Skin epidermis (tissue), 12 donors: ENCODE measurements at regions not wholly inside any gene's neighbourhood (a gene's known extent, or its start where the extent isn't known, plus 50 kb on each side); places are given as distances from the start of the nearest gene placed in this dataset.
A peak's percentile ranks its signal among the peaks of the same experiment; 100 is the strongest.
"Not testable (repeated sequence)": the region's sequence is repeated elsewhere in the genome, so short reads cannot be mapped to it uniquely, and the experiment has no call there.

Experiments used
- H3K27ac ChIP-seq, 21 experiments: fragments of 200-600 bp; sonication (generic) in 11 of 21; one replicate each; pipeline ENCODE4 v1.5.0; 2020; ENCODE audit warnings: mild to moderate bottlenecking in 3 of 21, inconsistent platforms in 2 of 21, moderate library complexity in 2 of 21
- H3K4me3 ChIP-seq, 7 experiments: fragments of 200-600 bp; sonication (generic) in 2 of 7; one replicate each; pipeline ENCODE4 v1.5.0; 2020; ENCODE audit warnings: inconsistent platforms in 2 of 7, mild to moderate bottlenecking in 2 of 7, moderate library complexity in 1 of 7

DNA sequence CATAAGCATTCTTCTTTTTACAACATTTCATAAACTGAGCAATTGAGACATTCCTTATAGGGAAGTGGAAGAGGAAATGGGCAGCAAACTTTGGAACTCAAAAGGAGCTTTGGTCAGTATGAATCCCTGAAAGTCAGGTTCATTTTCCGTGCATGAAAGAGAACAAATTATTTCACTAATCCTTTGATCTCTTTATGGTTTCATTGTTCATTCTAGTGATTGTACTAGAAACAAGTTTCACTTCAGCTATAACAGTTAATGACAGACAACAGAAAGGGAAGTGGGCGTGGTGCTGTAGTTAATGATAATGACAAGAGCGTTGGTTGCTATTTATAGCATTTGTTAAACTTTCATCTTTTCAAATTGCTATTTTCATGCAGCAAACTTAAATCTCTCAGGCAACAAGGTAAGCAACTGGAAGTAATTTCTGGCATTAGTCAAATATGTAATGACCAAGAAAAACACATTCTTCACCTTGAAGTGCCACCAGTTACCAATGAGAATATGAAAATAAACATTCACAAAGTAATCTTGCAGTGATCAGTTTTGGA is 98.4 kb downstream of the AREG start:
- Histone ChIP-seq H3K27ac (no peak overlapping the region), H3K4me3 (no peak overlapping the region)

DNA sequence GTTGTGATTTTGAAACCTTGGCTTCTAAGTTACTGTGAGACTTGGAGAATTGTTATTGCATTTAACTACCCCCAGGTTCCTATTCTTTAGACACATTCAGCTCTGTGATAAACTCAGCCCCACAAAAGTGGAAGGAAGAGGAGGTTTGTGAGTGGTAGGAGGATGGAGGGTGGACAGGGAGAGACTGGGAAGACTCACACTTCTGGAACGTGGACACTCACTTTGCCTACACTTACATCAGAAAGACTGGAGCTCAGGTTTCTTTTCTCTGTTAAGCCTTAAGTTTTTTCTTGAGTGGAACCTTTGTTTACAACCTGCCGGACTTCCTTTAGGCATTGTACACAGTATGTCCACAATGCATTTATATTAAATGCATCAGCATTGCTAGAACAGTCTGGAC is 99.0 kb downstream of the AREG start:
- Histone ChIP-seq H3K27ac (no peak overlapping the region), H3K4me3 (no peak overlapping the region)

DNA sequence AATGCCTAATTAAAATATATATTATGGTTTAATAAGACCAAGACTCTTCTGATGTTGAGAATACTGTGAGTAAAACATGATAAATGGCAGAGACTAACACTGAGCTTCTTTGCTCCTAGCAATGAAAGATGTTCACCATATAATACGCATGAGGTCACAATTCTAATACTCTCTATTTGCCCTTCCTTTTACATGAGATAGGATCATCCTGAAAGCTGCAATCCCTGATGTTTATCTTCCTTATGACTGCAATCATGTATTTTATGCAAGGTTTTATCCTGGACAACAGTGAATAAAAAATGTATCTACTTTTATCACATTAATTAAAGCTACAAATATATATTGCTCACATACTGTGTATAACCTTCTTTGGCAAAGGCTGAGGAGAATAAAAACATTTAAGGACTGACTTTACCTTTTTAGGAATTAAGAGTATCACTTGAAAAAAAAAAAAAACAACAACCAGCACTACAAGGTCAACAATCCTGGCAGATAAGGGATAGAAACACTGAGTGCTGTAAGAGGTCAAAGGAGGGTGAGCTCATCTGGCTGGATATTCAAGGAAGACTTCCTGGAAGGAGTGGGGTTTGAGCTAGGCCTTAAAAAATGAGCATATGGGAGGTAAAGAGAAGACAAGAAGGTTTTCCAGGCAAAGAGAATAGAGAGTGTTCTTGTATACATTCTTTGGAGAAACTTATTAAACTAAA is 99.9 kb downstream of the AREG start:
- no peak overlapping the region for H3K4me3 ChIP-seq
- H3K27ac ChIP-seq, result peak overlapping the region in 1 of 21 experiments; percentile 2

DNA sequence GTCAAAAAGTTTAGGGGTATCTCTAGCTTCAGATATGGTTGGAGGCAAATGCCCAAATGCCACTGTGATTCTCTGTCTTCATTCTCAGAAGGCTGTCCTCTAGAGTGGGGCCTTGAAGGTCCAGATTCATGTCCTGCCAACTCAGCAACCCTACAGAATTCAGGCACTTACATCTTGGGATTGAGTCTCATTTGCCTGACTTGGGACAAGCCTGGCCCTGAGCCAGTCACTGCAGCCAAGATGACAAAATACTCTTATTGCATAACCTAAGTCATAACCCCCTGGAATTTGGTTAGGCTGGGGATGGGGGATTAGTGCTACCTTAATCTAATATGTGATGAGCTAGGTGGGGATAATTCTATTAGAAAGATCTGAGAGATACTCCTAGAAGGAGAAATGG is 100.5 kb downstream of the AREG start:
- Histone ChIP-seq H3K4me3 (no peak overlapping the region), H3K27ac (peak overlapping the region in 1 of 21 experiments; percentile 2)

GRCh38 chr4:74546057-74546456 is 101.1 kb downstream of the AREG start:
- Histone ChIP-seq H3K4me3 (no peak overlapping the region), H3K27ac (no peak overlapping the region)

GRCh38 chr4:74547042-74547441 is 102.1 kb downstream of the AREG start:
- H3K27ac ChIP-seq, result no peak overlapping the region
- no peak overlapping the region for H3K4me3 ChIP-seq

GRCh38 chr4:74548561-74548960 is 103.6 kb downstream of the AREG start:
- no peak overlapping the region for H3K27ac ChIP-seq
- H3K4me3 ChIP-seq, result no peak overlapping the region

DNA sequence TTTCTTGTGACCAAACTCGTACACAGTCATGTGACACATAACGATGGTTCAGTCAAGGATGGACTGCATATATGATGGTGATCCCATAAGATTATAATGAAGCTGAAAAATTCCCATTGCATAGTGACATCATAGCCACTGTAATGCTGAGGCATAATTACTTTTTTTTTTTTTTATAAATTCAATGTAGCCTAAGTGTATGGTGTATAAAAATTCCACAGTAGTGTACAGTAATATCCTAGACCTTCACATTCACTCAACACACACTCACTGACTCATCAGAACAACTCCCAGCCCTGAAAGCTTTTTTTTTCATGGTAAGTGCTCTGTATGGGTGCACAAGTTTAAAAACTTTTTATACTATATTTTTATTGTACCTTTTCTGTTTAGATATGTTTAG is 105.0 kb downstream of the AREG start:
- no peak overlapping the region for H3K4me3 ChIP-seq
- H3K27ac ChIP-seq, result no peak overlapping the region

DNA sequence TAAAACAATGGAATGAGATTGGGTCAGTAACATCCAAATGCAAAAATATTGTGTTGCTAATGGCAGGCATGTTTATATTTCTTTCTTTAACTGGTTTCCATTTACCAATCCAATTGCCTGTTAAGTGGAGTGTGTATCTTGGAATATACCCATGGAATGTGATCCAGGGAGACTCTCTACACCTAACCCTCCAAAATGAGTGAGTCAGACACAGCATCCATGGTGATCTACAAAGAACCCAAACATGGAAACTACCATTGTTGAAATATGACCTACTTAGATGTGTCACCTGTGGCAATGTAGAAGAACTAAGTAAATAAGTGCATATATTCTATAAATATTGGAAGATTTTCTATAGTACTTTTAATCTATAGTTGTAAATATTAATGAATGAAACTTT is 110.3 kb downstream of the AREG start:
- no peak overlapping the region for H3K27ac ChIP-seq

DNA sequence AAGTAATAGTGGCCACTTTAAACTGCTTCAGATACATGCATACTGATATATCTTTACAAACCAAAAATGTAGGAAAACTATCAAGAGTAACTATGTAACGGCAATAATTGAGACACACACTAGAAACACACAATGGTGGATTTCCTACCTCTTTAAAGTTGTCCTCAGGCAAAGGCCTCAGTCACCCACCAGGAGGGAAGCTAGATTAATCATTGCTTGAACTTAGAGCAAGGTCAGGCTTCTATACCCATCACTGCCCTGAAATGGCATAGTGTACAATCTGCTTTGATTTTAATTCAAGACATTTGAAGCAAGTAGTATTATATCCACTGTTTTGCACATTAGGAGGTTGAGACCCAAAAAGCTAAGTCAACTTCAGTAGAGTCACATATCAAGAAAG is 110.9 kb downstream of the AREG start:
- no peak overlapping the region for H3K27ac ChIP-seq
- H3K4me3 ChIP-seq, result no peak overlapping the region

More for the DNA sequence above, 110.3 kb downstream of the AREG start:
- no peak overlapping the region for H3K4me3 ChIP-seq

- H3K27ac ChIP-seq, result no peak overlapping the region
- H3K4me3 ChIP-seq, result no peak overlapping the region
These were observed 114.9 kb downstream of the AREG start for GRCh38 chr4:74559853-74560252.

- H3K4me3 ChIP-seq, result no peak overlapping the region
- H3K27ac ChIP-seq, result no peak overlapping the region
These were observed 123.0 kb downstream of the AREG start for GRCh38 chr4:74567981-74568380.

GRCh38 chr4:74570095-74570494 is 125.2 kb downstream of the AREG start:
- H3K27ac ChIP-seq, result no peak overlapping the region

DNA sequence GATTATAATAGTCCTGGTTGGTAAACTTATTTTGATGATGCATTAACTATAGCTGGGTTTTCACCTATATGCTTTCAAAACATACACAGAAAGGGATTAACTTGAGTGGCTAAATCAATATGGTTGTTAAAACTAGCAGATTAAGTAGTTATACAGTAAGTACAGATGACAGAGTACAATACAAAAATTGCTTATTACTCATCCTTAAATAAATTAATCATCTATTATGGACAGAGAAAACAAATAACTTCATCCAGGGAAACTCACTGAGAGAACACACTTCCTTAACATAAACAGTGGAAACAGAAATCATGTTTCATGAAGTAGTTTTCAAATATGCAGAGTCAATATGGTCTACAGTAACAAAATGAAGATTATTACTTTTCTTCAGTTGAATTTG is 133.4 kb downstream of the AREG start:
- no peak overlapping the region for H3K4me3 ChIP-seq
- no peak overlapping the region for H3K27ac ChIP-seq

More at GRCh38 chr4:74570095-74570494, 125.2 kb downstream of the AREG start:
- H3K4me3 ChIP-seq, result no peak overlapping the region

DNA sequence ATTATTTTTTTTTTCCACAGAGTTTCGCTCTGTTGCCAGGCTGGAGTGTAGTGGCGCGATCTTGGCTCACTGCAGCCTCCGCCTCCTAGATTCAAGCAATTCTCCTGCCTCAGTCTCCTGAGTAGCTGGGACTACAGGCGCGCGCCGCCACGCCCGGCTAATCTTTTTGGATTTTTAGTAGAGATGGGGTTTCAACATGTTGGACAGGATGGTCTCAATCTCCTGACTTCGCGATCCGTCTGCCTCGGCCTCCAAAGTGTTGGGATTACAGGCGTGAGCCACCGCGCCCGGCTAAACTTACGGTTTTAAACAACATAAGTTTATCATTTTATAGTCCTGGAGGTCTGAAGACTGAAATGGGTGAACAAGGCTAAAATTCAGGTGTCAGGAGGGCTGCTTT is 133.9 kb downstream of the AREG start:
- H3K27ac ChIP-seq, H3K4me3 ChIP-seq: not testable (repeated sequence)

- Histone ChIP-seq H3K27ac (no peak overlapping the region), H3K4me3 (no peak overlapping the region)
These were observed 138.3 kb downstream of the AREG start for GRCh38 chr4:74583089-74583700.

GRCh38 chr4:74583757-74584156 is 138.8 kb downstream of the AREG start:
- Histone ChIP-seq H3K27ac (no peak overlapping the region), H3K4me3 (no peak overlapping the region)

DNA sequence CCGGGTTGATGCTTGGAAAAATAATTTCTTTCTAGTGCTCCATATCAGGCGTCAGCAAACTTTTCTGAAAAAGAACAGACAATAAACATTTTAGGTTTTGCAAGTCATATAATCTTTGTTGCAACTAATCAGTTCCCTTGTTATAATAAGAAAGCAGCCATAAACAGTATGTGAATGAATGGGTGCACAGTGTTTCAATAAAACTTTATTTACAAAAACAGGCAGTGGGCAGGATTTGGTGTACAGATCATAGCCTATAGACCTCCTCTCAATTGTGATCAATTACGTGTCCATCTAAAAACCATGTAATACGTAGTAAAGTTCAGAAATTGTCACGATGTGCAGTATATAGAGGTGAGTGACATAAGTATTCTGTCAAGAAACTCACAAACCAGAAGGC is 143.4 kb downstream of the AREG start:
- Histone ChIP-seq H3K4me3 (no peak overlapping the region), H3K27ac (no peak overlapping the region)

GRCh38 chr4:74590476-74590875 is 145.5 kb downstream of the AREG start:
- H3K4me3 ChIP-seq, result no peak overlapping the region

DNA sequence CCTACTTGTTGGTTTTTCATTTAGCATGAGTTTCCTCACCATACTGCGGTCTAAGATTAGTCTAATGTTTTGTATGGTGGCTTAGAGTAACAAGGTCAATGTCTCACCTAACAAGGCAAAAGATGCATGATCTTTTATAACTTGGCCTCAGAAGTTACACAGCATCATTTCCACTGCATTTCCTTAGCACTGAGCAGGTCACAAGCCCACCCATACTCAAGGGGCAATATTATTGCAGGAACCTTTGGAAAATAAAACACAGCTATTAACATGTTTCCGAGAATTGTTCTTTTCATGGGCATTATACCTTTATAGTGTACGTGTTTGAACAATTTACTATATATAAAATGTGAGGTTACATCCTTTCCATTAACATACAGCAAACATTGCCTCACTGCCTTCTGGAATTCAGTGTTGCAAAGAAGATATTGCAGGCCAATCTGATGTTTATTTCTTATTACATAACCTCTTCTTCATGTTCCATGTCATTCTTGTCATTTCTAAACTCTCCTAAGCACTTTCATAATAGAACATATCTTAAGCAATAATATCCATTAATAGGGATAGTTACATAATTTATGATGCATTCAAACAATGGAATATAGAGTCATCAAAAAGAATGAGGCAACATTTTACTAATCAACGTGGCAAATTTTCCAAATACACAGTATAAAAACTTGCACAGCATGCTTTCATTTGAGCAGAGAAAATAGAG is 153.8 kb downstream of the AREG start:
- H3K27ac ChIP-seq, result no peak overlapping the region
- no peak overlapping the region for H3K4me3 ChIP-seq

More at GRCh38 chr4:74590476-74590875, 145.5 kb downstream of the AREG start:
- H3K27ac ChIP-seq, result no peak overlapping the region

DNA sequence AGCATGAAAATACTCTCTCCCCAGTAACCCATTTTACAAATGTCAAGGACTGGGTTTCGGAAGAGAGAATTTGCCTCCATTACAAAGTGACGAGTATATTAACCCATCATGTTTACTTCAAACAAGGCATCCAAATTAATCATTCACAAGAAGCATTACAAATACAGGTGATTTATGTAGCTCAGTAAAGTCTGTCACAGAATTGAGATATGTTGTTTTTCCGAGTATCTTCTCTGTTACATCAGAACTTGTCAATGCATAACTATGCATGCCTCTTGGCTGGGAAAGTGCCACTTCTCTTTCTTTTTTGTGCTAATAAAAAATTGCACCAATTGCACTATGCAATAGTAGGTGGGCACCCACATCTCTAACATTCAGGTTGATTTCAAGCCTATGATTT is 158.2 kb downstream of the AREG start:
- Histone ChIP-seq H3K4me3 (no peak overlapping the region), H3K27ac (no peak overlapping the region)
